Left lung (tissue), 4 donors: ENCODE measurements at regions not wholly inside any gene's neighbourhood (a gene's known extent, or its start where the extent isn't known, plus 50 kb on each side); places are given as distances from the start of the nearest gene placed in this dataset.

Source experiments
- ATAC-seq: fragments of 200-7000 bp; cut with Tn5 transposase; one replicate; pipeline ENCODE4 v1.9.1; 2020; ENCODE audit warnings: moderate library complexity
- DNase-seq, 4 donors: peaks; one replicate each; pipeline ENCODE4 v3.0.0-alpha.2; 2013 to 2020
- H3K27ac ChIP-seq, 2 donors: fragments of 200-600 bp; sonication (generic) in 1 of 2; one replicate each; pipeline versions ENCODE4 v1.5.0 to v1.8.0; 2020 to 2021
- H3K27me3 ChIP-seq, 2 donors: fragments of 200-600 bp; sonication (generic) in 1 of 2; one replicate each; pipeline versions ENCODE4 v1.5.0 to v1.8.0; 2020 to 2021
- H3K36me3 ChIP-seq, 2 donors: fragments of 200-600 bp; sonication (generic) in 1 of 2; one replicate each; pipeline versions ENCODE4 v1.5.0 to v1.8.0; 2020 to 2021
- H3K4me1 ChIP-seq, 2 donors: fragments of 200-600 bp; one replicate each; pipeline ENCODE4 v1.8.0; 2021
- H3K4me3 ChIP-seq, 2 donors: fragments of 200-600 bp; sonication (generic) in 1 of 2; one replicate each; pipeline versions ENCODE4 v1.5.0 to v1.8.0; 2020 to 2021; ENCODE audit warnings: mild to moderate bottlenecking in 1 of 2
- H3K9me3 ChIP-seq, 2 donors: fragments of 200-600 bp; sonication (generic) in 1 of 2; one replicate each; pipeline versions ENCODE4 v1.5.0 to v1.8.0; 2020 to 2021
- CTCF ChIP-seq, 2 donors: fragments of 200-600 bp; sonication (generic) in 1 of 2; IDR thresholded peaks; one replicate each; pipeline versions ENCODE4 v1.5.0 to v1.8.0; 2021; ENCODE audit warnings: antibody characterized with exemption in 2 of 2
- intact Hi-C, 2 donors: fragments of 100-400 bp; cut with DNase I; formaldehyde crosslinking; loops; one replicate each; pipeline versions ENCODE4 v1.11.2 to v1.14.2; 2022
- donor health status: DM: no; HTN: yes; CAD: no.
- donor health status: DM: no; HTN: no; CAD: no.

- DNase-seq: no peak
- H3K27ac ChIP-seq: no peak overlapping the region
- H3K9me3 ChIP-seq: no peaks in the 10 kb centered on the region
- H3K27me3 ChIP-seq: no peaks in the 10 kb centered on the region
- intact Hi-C loops: loop anchor here in 1 of 2 donors (10.0 kb wide), 1 partner anchor 1210 kb away; no protein-coding TSS in a partner anchor
- ATAC-seq: no peak
- no peaks in the 10 kb centered on the region for H3K36me3 ChIP-seq
- H3K4me1 ChIP-seq: no peaks in the 10 kb centered on the region
- H3K4me3 ChIP-seq: no peak overlapping the region
- no peak for TF ChIP-seq CTCF (IDR thresholded peaks at IDR 0.05)
Measured at GRCh38 chr1:55374801-55375616, 159.8 kb upstream of the USP24 start.

GRCh38 chr1:55374216-55374615 is 159.1 kb upstream of the USP24 start:
- no peaks in the 10 kb centered on the region for H3K9me3 ChIP-seq
- no peak overlapping the region for H3K4me3 ChIP-seq
- DNase-seq (no peak), ATAC-seq (no peak)
- no peaks in the 10 kb centered on the region for H3K36me3 ChIP-seq
- TF ChIP-seq CTCF (IDR thresholded peaks at IDR 0.05): no peak
- H3K4me1 ChIP-seq: no peaks in the 10 kb centered on the region
- H3K27ac ChIP-seq: no peak overlapping the region
- intact Hi-C loops: loop anchor here in 1 of 2 donors (10.0 kb wide), 1 partner anchor 1211 kb away; no protein-coding TSS in a partner anchor
- H3K27me3 ChIP-seq: no peaks in the 10 kb centered on the region

GRCh38 chr1:55369474-55369873 is 154.3 kb upstream of the USP24 start:
- intact Hi-C loops: no loop called here
- Histone ChIP-seq H3K4me3 (no peak overlapping the region), H3K27me3 (no peaks in the 10 kb centered on the region), H3K4me1 (no peaks in the 10 kb centered on the region), H3K9me3 (peaks cover 0 to 4% of the 10 kb centered on the region in 2 donors), H3K27ac (no peak overlapping the region), H3K36me3 (no peaks in the 10 kb centered on the region)
- DNase-seq (no peak), ATAC-seq (no peak)
- no peak for TF ChIP-seq CTCF (IDR thresholded peaks at IDR 0.05)

GRCh38 chr1:55368698-55369097 is 153.5 kb upstream of the USP24 start:
- peaks cover 0 to 4% of the 10 kb centered on the region in 2 donors for H3K9me3 ChIP-seq
- intact Hi-C loops: no loop called here
- H3K27me3 ChIP-seq: no peaks in the 10 kb centered on the region
- H3K27ac ChIP-seq: no peak overlapping the region
- no peaks in the 10 kb centered on the region for H3K36me3 ChIP-seq
- DNase-seq (no peak), ATAC-seq (no peak)
- H3K4me1 ChIP-seq: no peaks in the 10 kb centered on the region
- no peak for TF ChIP-seq CTCF (IDR thresholded peaks at IDR 0.05)
- H3K4me3 ChIP-seq: no peak overlapping the region

- intact Hi-C loops: no loop called here
- Histone ChIP-seq H3K36me3 (no peaks in the 10 kb centered on the region), H3K27ac (no peak overlapping the region), H3K9me3 (peaks cover 0 to 4% of the 10 kb centered on the region in 2 donors), H3K27me3 (no peaks in the 10 kb centered on the region), H3K4me1 (no peaks in the 10 kb centered on the region), H3K4me3 (no peak overlapping the region)
- DNase-seq (no peak), ATAC-seq (no peak)
- no peak for TF ChIP-seq CTCF (IDR thresholded peaks at IDR 0.05)
Measured at GRCh38 chr1:55367273-55367672, 152.1 kb upstream of the USP24 start.
